Suprapubic skin (tissue), 4 donors: ENCODE measurements at regions not wholly inside any gene's neighbourhood (a gene's known extent, or its start where the extent isn't known, plus 50 kb on each side); places are given as distances from the start of the nearest gene placed in this dataset.

Source experiments
- DNase-seq, 2 donors: peaks; one replicate each; pipeline ENCODE4 v3.0.0-alpha.2; 2019; ENCODE audit warnings: low spot score in 2 of 2
- H3K27ac ChIP-seq: fragments of 200-600 bp; sonication (generic); one replicate; pipeline ENCODE4 v1.5.1; 2019
- H3K27me3 ChIP-seq: fragments of 200-600 bp; sonication (generic); one replicate; pipeline ENCODE4 v1.5.1; 2019
- H3K36me3 ChIP-seq: fragments of 200-600 bp; sonication (generic); one replicate; pipeline ENCODE4 v1.5.1; 2019
- H3K4me1 ChIP-seq: fragments of 200-600 bp; sonication (generic); one replicate; pipeline ENCODE4 v1.5.1; 2019
- H3K4me3 ChIP-seq: fragments of 200-600 bp; sonication (generic); one replicate; pipeline ENCODE4 v1.5.1; 2019; ENCODE audit warnings: mild to moderate bottlenecking
- H3K9me3 ChIP-seq: fragments of 200-600 bp; sonication (generic); one replicate; pipeline ENCODE4 v1.5.1; 2019
- EP300 ChIP-seq: sonication (generic); formaldehyde crosslinking; IDR thresholded peaks from one replicate; pipeline ENCODE4 v1.6.1; 2017; ENCODE audit warnings: antibody characterized with exemption
- POLR2A ChIP-seq, 2 donors: fragments of 450-650 bp; IDR thresholded peaks; one replicate each; pipeline ENCODE4 v1.6.1; 2017; ENCODE audit warnings: antibody characterized with exemption in 2 of 2, mild to moderate bottlenecking in 2 of 2, moderate library complexity in 2 of 2
- POLR2AphosphoS5 ChIP-seq, 3 donors: sonication (generic); formaldehyde crosslinking; IDR thresholded peaks; one replicate each; pipeline ENCODE4 v1.6.1; 2017; ENCODE audit warnings: antibody characterized with exemption in 3 of 3
- WGBS: methylation state at CpG from one replicate; pipeline ENCODE4 v1.1.5; 2018; 5-methylcytosine and 5-hydroxymethylcytosine counted together
- TF ChIP-seq, protein P1 (sequence below), 2 donors: fragments of 200-600 bp in 1 of 2; fragments of 450-650 bp in 1 of 2; sonication (generic) in 1 of 2; IDR thresholded peaks; one replicate each; pipeline ENCODE4 v1.5.1; 2016 to 2019; ENCODE audit warnings: antibody characterized with exemption in 2 of 2, mild to moderate bottlenecking in 1 of 2, moderate library complexity in 1 of 2

- H3K27ac ChIP-seq = no peak overlapping the region
- no peak for DNase-seq
- H3K36me3 ChIP-seq = no peaks in the 10 kb centered on the region
- TF ChIP-seq, protein P1, sequence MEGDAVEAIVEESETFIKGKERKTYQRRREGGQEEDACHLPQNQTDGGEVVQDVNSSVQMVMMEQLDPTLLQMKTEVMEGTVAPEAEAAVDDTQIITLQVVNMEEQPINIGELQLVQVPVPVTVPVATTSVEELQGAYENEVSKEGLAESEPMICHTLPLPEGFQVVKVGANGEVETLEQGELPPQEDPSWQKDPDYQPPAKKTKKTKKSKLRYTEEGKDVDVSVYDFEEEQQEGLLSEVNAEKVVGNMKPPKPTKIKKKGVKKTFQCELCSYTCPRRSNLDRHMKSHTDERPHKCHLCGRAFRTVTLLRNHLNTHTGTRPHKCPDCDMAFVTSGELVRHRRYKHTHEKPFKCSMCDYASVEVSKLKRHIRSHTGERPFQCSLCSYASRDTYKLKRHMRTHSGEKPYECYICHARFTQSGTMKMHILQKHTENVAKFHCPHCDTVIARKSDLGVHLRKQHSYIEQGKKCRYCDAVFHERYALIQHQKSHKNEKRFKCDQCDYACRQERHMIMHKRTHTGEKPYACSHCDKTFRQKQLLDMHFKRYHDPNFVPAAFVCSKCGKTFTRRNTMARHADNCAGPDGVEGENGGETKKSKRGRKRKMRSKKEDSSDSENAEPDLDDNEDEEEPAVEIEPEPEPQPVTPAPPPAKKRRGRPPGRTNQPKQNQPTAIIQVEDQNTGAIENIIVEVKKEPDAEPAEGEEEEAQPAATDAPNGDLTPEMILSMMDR (IDR thresholded peaks at IDR 0.05) = no peak
- TF ChIP-seq EP300 (no peak), POLR2AphosphoS5 (IDR thresholded peaks at IDR 0.05) (no peak), POLR2A (IDR thresholded peaks at IDR 0.05) (no peak)
- no peaks in the 10 kb centered on the region for H3K9me3 ChIP-seq
- H3K4me3 ChIP-seq = no peak overlapping the region
- no peaks in the 10 kb centered on the region for H3K27me3 ChIP-seq
- no peaks in the 10 kb centered on the region for H3K4me1 ChIP-seq
Measured at GRCh38 chr6:119686240-119686639, 336.7 kb upstream of the MAN1A1 start.

- Histone ChIP-seq H3K4me3 (no peak overlapping the region), H3K27ac (no peak overlapping the region), H3K27me3 (no peaks in the 10 kb centered on the region), H3K9me3 (no peaks in the 10 kb centered on the region), H3K36me3 (no peaks in the 10 kb centered on the region), H3K4me1 (no peaks in the 10 kb centered on the region)
- 92% methylated on average over 2 of the region's 2 CpGs for WGBS
- TF ChIP-seq EP300 = no peak
- TF ChIP-seq POLR2AphosphoS5 (IDR thresholded peaks at IDR 0.05) = no peak
- TF ChIP-seq, protein P1 (IDR thresholded peaks at IDR 0.05) = no peak
- no peak for TF ChIP-seq POLR2A (IDR thresholded peaks at IDR 0.05)
- DNase-seq = no peak
Measured at GRCh38 chr6:119683671-119684070, 334.1 kb upstream of the MAN1A1 start.

DNA sequence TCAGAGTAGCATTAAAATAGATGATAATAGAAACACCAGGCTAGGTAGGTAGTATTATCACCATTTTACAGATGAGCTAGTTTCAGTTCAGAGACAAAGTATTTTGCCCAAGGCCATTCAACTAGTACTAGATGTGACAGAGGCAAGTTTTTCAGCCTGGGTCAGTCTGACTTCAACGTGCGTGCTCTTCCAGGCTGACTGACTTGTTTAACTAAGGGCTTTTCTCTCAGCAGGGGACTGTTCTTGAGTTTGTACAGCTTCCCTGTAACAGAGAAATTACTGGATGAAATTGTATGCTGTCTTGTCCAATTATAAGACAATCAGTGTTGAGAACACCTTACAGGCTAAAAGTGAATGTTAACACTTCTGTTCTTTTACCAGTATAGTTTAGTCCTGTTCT lies 333.5 kb upstream of the MAN1A1 start:
- no peak for DNase-seq
- H3K27me3 ChIP-seq = no peaks in the 10 kb centered on the region
- H3K4me3 ChIP-seq = no peak overlapping the region
- TF ChIP-seq, protein P1 (IDR thresholded peaks at IDR 0.05) = no peak
- TF ChIP-seq POLR2A (IDR thresholded peaks at IDR 0.05) (no peak), EP300 (no peak), POLR2AphosphoS5 (IDR thresholded peaks at IDR 0.05) (no peak)
- H3K9me3 ChIP-seq = no peaks in the 10 kb centered on the region
- WGBS = 67% methylated on average over 2 of the region's 2 CpGs
- H3K4me1 ChIP-seq = no peaks in the 10 kb centered on the region
- no peak overlapping the region for H3K27ac ChIP-seq
- H3K36me3 ChIP-seq = no peaks in the 10 kb centered on the region

GRCh38 chr6:119678961-119679360 lies 329.4 kb upstream of the MAN1A1 start:
- Histone ChIP-seq H3K9me3 (no peaks in the 10 kb centered on the region), H3K27ac (no peak overlapping the region), H3K36me3 (no peaks in the 10 kb centered on the region), H3K4me1 (no peaks in the 10 kb centered on the region), H3K27me3 (no peaks in the 10 kb centered on the region), H3K4me3 (no peak overlapping the region)
- TF ChIP-seq, protein P1 (IDR thresholded peaks at IDR 0.05) = no peak
- TF ChIP-seq POLR2A (IDR thresholded peaks at IDR 0.05) (no peak), POLR2AphosphoS5 (IDR thresholded peaks at IDR 0.05) (no peak), EP300 (no peak)
- no peak for DNase-seq
- WGBS = 88% methylated on average over 3 of the region's 3 CpGs

DNA sequence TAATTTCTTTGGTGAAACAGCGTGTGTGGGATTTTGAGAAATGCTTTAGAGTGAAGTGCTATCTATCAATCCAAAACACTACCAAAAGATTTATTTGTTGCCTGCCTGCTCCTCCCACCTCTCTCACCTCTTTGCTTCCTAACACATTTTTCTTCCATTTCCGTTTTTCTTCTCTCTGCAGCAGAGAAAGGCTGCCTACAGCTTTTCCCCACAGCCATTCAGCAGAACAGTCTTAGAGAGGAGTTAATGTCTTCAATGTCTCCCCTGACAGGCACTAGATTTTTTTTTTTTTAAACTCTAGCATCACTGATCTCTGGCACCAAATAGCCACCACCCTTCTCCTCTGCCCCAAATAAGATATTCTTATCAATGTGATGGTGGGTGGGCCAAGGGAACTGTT lies 327.8 kb upstream of the MAN1A1 start:
- Histone ChIP-seq H3K4me3 (no peak overlapping the region), H3K27ac (no peak overlapping the region), H3K27me3 (no peaks in the 10 kb centered on the region), H3K9me3 (no peaks in the 10 kb centered on the region), H3K36me3 (no peaks in the 10 kb centered on the region), H3K4me1 (no peaks in the 10 kb centered on the region)
- DNase-seq = no peak
- TF ChIP-seq POLR2A (IDR thresholded peaks at IDR 0.05) = no peak
- no peak for TF ChIP-seq POLR2AphosphoS5 (IDR thresholded peaks at IDR 0.05)
- TF ChIP-seq, protein P1 (IDR thresholded peaks at IDR 0.05) = no peak
- TF ChIP-seq EP300 = no peak
- 64% methylated on average over 2 of the region's 2 CpGs for WGBS
